GM23338 (cell line): ENCODE measurements at regions not wholly inside any gene's neighbourhood (a gene's known extent, or its start where the extent isn't known, plus 50 kb on each side); places are given as distances from the start of the nearest gene placed in this dataset.

Source experiments
- EZH2 ChIP-seq: fragments of 200-600 bp; sonication (generic); IDR thresholded peaks from one replicate; pipeline ENCODE4 v1.8.0; 2017; ENCODE audit warnings: antibody characterized with exemption, mild to moderate bottlenecking, low read depth; ENCODE audit not compliant: unreplicated experiment
- EZH2phosphoT487 ChIP-seq: fragments of 200-600 bp; sonication (generic); IDR thresholded peaks from one replicate; pipeline ENCODE4 v1.8.1; 2018; ENCODE audit warnings: antibody characterized with exemption; ENCODE audit not compliant: unreplicated experiment
- TF ChIP-seq, protein P1 (sequence below), 2 experiments: fragments of 200-600 bp in 1 of 2; sonication (generic) in 1 of 2; conservative IDR thresholded peaks; 2 replicates each; pipeline versions ENCODE4 v1.5.1 to v1.6.1; 2016 to 2017; ENCODE audit warnings: antibody characterized with exemption in 2 of 2, low read depth in 2 of 2, mild to moderate bottlenecking in 2 of 2, moderate library complexity in 1 of 2
- TF ChIP-seq, protein P2 (sequence below): IDR thresholded peaks from 2 replicates; pipeline ENCODE4 v1.6.1; 2016; ENCODE audit warnings: antibody characterized with exemption

DNA sequence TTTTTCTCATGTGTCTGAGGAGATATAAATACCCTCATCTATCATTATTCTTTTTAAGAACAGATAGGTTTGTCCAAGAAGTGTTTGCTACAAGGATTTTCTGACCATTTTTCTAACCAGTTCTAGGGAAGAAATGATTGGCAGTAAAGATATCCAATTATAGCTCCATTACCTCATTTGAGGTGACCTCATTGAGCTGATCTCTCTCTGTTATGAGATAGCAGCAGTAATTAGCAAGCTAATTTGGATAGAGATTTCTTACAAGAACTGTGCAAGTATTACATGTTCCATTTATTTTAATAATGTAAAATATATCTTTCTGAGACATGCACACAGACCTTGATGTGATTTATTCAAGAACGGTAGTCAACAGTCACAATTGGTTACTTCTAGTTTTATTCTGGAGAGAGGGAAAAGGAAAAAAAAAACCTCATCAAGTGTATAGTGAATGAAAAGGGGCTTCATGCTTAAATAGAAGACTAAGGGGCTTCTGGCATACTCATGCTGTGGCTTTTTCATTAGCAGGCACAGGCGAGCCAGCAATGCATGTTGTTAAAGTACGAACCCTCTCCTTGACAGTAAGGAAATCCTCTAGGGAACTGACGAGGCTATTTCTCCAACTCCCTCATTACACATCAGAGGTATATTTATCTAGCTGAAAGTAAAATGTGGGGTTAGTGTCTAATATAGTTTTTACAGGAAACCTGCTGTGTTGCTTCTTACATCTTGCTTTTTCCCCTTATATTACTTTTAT is 127.3 kb downstream of the NUDT12 start:
- no peak for TF ChIP-seq EZH2phosphoT487
- TF ChIP-seq, protein P1, sequence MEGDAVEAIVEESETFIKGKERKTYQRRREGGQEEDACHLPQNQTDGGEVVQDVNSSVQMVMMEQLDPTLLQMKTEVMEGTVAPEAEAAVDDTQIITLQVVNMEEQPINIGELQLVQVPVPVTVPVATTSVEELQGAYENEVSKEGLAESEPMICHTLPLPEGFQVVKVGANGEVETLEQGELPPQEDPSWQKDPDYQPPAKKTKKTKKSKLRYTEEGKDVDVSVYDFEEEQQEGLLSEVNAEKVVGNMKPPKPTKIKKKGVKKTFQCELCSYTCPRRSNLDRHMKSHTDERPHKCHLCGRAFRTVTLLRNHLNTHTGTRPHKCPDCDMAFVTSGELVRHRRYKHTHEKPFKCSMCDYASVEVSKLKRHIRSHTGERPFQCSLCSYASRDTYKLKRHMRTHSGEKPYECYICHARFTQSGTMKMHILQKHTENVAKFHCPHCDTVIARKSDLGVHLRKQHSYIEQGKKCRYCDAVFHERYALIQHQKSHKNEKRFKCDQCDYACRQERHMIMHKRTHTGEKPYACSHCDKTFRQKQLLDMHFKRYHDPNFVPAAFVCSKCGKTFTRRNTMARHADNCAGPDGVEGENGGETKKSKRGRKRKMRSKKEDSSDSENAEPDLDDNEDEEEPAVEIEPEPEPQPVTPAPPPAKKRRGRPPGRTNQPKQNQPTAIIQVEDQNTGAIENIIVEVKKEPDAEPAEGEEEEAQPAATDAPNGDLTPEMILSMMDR (conservative IDR thresholded peaks at IDR 0.05; ENCODE audit: low read depth in 2 of 2) = no peak
- TF ChIP-seq EZH2 = no peak
- TF ChIP-seq, protein P2, sequence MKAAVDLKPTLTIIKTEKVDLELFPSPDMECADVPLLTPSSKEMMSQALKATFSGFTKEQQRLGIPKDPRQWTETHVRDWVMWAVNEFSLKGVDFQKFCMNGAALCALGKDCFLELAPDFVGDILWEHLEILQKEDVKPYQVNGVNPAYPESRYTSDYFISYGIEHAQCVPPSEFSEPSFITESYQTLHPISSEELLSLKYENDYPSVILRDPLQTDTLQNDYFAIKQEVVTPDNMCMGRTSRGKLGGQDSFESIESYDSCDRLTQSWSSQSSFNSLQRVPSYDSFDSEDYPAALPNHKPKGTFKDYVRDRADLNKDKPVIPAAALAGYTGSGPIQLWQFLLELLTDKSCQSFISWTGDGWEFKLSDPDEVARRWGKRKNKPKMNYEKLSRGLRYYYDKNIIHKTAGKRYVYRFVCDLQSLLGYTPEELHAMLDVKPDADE = no peak
